Nephron (organoid): ENCODE measurements at regions not wholly inside any gene's neighbourhood (a gene's known extent, or its start where the extent isn't known, plus 50 kb on each side); places are given as distances from the start of the nearest gene placed in this dataset.

Source experiments
- H3K27ac Mint-ChIP-seq, 3 experiments: 2 replicates each; pipeline ENCODE4 v1.8.0; 2020; ENCODE audit warnings: mixed read lengths in 3 of 3, mild to moderate bottlenecking in 2 of 3, moderate library complexity in 1 of 3
- H3K27me3 Mint-ChIP-seq: 2 replicates; pipeline ENCODE4 v1.8.0; 2021; ENCODE audit warnings: low read depth, mild to moderate bottlenecking, moderate library complexity, mixed read lengths
- H3K36me3 Mint-ChIP-seq: 2 replicates; pipeline ENCODE4 v1.8.0; 2020; ENCODE audit warnings: low read depth, mixed read lengths
- H3K4me1 Mint-ChIP-seq: 2 replicates; pipeline ENCODE4 v1.8.0; 2020; ENCODE audit warnings: mixed read lengths
- H3K4me3 Mint-ChIP-seq, 3 experiments: 2 replicates each; pipeline ENCODE4 v1.8.0; 2020; ENCODE audit warnings: mild to moderate bottlenecking in 3 of 3, mixed read lengths in 3 of 3, moderate library complexity in 2 of 3
- H3K9me3 Mint-ChIP-seq: 2 replicates; pipeline ENCODE4 v1.8.0; 2020; ENCODE audit warnings: mixed read lengths
- CTCF ChIP-seq, 3 experiments: fragments of 200-600 bp; sonication (generic); IDR thresholded peaks; one replicate each; pipeline ENCODE4 v1.5.0; 2021; ENCODE audit warnings: antibody characterized with exemption in 3 of 3; ENCODE audit not compliant: unreplicated experiment in 3 of 3

GRCh38 chr14:21923820-21924219 is 250.2 kb upstream of the OR4E1 start:
- Mint-ChIP-seq H3K4me1 (no peaks in the 10 kb centered on the region), H3K36me3 (no peaks in the 10 kb centered on the region), H3K27me3 (no peaks in the 10 kb centered on the region), H3K27ac (no peak overlapping the region), H3K4me3 (no peak overlapping the region), H3K9me3 (no peaks in the 10 kb centered on the region)
- no peak for TF ChIP-seq CTCF (IDR thresholded peaks at IDR 0.05; ENCODE audit: unreplicated experiment in 3 of 3)

GRCh38 chr14:21921453-21921852 is 247.8 kb upstream of the OR4E1 start:
- no peak for TF ChIP-seq CTCF (IDR thresholded peaks at IDR 0.05; ENCODE audit: unreplicated experiment in 3 of 3)
- Mint-ChIP-seq H3K36me3 (no peaks in the 10 kb centered on the region), H3K9me3 (no peaks in the 10 kb centered on the region), H3K4me1 (no peaks in the 10 kb centered on the region), H3K4me3 (no peak overlapping the region), H3K27ac (no peak overlapping the region), H3K27me3 (no peaks in the 10 kb centered on the region)

- TF ChIP-seq CTCF (IDR thresholded peaks at IDR 0.05; ENCODE audit: unreplicated experiment in 3 of 3): peak; percentile 68 to 78 (median 77)
- Mint-ChIP-seq H3K27me3 (no peaks in the 10 kb centered on the region), H3K27ac (no peak overlapping the region), H3K4me1 (no peaks in the 10 kb centered on the region), H3K4me3 (no peak overlapping the region), H3K36me3 (no peaks in the 10 kb centered on the region), H3K9me3 (no peaks in the 10 kb centered on the region)
Observed at GRCh38 chr14:21917699-21918436, 244.2 kb upstream of the OR4E1 start.

GRCh38 chr14:21915826-21916225 is 242.2 kb upstream of the OR4E1 start:
- H3K27ac Mint-ChIP-seq: no peak overlapping the region
- no peaks in the 10 kb centered on the region for H3K36me3 Mint-ChIP-seq
- H3K4me3 Mint-ChIP-seq: no peak overlapping the region
- no peak for TF ChIP-seq CTCF (IDR thresholded peaks at IDR 0.05; ENCODE audit: unreplicated experiment in 3 of 3)
- no peaks in the 10 kb centered on the region for H3K4me1 Mint-ChIP-seq
- no peaks in the 10 kb centered on the region for H3K9me3 Mint-ChIP-seq
- no peaks in the 10 kb centered on the region for H3K27me3 Mint-ChIP-seq

GRCh38 chr14:21913759-21914158 is 240.1 kb upstream of the OR4E1 start:
- peak; percentile 36 to 58 (median 45) for TF ChIP-seq CTCF (IDR thresholded peaks at IDR 0.05; ENCODE audit: unreplicated experiment in 3 of 3)
- Mint-ChIP-seq H3K36me3 (no peaks in the 10 kb centered on the region), H3K27me3 (no peaks in the 10 kb centered on the region), H3K27ac (no peak overlapping the region), H3K4me1 (no peaks in the 10 kb centered on the region), H3K9me3 (no peaks in the 10 kb centered on the region), H3K4me3 (no peak overlapping the region)

- TF ChIP-seq CTCF (IDR thresholded peaks at IDR 0.05; ENCODE audit: unreplicated experiment in 3 of 3): no peak
- Mint-ChIP-seq H3K9me3 (no peaks in the 10 kb centered on the region), H3K4me1 (no peaks in the 10 kb centered on the region), H3K27me3 (no peaks in the 10 kb centered on the region), H3K36me3 (no peaks in the 10 kb centered on the region), H3K27ac (no peak overlapping the region), H3K4me3 (no peak overlapping the region)
Observed at GRCh38 chr14:21912367-21912766, 238.7 kb upstream of the OR4E1 start.
